GM18909 (cell line): ENCODE measurements at regions not wholly inside any gene's neighbourhood (a gene's known extent, or its start where the extent isn't known, plus 50 kb on each side); places are given as distances from the start of the nearest gene placed in this dataset.

Experiments used
- ATAC-seq: cut with Tn5 transposase; IDR thresholded peaks from one replicate; pipeline ENCODE4 v1.9.1; 2021; ENCODE audit warnings: mild to moderate bottlenecking; ENCODE audit not compliant: unreplicated experiment, poor library complexity

DNA sequence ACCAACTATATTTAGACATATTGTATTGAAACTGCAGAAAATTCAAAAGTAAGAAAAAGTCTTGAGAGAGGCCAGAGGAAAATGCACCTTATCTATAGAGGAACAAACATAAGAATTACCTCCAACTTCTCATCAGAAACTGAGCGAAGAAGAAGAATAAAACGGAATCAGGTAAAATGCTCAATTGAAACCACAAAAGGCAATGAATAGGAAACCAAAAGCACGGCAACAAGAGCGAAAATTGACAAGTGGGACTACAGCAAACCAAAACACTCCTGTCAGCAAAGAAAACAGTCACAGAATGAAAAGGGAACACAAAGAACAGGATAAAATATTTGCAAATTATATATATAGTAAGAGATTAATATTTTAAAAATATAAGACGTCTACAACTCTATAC is 61.9 kb upstream of the PARP11 start:
- ATAC-seq: no peak

DNA sequence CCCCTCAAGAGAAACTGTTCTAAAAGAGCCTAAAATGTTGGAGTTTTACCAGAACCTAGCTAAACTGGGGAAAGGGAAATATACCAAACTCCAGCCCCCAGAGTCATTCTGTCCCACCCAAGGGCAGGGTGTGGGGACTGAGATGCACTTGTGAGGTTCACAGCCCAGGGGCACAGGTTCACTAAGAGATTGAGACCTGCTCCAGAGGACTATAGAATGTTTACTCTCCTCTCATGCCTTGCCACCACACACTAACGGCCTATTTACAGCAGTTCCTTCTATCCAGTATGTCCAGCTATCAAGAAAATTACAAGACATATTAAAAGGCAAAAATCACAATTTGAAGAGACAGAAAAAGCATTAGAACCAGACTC is 60.6 kb upstream of the PARP11 start:
- ATAC-seq: no peak

DNA sequence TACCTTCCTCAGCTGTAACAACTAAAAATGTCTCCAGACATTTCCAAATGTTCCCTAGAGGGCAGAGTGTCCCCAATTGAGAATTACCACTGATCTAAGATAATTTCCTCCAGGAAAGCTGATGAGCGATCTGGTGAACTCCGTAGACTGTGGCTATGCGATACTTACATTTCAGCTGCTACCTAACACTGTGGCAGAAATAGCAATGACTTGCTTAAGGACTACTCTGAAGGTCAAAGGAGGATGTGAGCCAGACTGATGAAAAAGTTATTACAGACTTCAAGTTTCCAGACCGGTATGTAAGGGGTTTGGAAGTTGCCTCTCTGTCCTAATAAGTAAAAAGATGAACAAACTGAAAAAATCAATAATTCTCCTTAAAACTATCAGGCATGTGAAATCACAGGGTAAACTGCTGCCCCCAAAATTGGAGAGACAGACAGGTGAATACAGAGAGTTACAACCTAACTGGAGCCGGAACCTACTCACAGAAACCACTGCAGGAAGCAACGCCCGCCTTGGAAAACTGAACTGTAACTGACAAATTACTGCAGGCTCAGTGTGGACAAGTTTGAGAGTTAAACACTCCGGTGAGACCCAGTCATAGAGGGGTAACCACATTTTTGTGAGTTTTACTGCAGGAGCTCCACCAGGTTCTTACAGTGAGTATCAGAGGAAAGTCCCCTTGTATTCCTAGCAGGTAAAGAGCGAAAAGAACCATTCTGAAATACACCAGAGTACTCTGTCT is 60.0 kb upstream of the PARP11 start:
- ATAC-seq: no peak

DNA sequence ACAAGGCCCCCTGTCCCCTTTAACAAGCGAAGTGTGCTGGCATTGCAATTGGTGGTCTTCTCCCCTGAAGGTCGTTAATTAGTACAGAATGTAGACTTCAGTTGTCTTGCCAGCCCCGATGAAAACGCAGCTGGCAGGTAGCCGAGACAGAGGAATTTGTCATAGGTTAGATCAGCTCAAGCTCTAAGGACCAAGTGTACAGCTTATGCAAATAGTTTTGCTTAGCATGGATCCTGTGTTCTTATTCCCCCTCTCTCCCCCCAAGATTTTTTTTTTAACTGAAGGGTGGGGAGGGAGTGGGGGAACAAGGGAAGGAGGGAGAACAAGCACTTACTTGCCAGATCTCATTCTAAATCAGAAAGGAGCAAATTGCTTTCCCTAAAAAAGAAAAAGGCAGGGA is 58.6 kb upstream of the PARP11 start:
- no peak for ATAC-seq

DNA sequence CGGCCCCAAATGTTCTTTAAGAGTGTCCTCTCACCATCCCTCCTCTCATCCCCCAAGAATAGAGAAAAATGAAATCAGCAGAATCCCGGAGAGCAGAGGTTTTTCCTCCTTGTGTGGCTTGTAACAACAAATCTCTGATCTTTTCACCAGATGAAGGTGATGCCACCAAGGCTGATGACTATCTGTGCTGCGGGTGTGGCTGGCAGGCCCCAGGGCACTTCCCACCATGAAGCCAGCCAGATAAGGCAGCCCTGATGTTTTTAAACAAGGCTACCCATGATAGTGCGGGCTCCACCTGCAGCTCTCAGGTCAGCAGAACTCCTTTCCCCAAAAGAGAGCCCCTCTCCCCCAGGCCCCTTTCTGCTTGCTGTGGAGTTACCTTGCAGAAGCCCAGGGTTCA is 58.0 kb upstream of the PARP11 start:
- ATAC-seq: no peak

DNA sequence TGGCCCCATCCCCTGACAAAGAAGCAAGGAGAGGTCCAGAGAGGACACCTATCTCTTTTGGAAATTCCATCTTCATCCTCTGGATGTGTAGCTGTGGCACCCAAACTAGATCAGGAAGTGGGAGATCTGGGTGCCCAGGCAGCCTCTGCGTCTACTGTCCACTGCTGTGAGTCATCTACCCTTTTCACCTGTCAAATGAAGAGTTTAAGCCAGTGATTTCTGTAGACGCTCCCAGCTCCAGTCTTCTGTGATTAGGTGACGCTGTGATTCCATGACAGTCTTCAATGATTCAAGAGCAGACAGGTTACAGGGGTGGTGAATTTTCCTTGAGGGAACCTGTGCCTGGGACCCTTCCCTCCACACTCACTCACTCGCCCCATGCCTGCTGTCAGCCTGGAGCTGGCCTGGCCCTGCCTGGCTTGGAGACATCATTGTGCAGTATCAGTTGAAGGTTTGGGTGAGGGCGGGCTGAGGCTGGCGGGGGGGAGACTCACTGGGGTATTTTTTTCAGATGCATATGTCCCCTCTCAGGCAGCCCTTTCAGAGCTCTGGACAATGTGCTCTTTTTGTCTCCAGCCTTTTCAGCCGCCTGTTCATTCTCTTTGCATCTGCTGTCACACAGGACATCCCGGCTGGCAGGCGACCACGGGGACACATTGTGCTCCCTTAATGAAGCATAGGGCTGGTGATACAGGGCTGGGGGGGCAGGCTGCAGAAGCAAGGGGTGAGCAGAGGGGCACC is 56.8 kb upstream of the PARP11 start:
- no peak for ATAC-seq

DNA sequence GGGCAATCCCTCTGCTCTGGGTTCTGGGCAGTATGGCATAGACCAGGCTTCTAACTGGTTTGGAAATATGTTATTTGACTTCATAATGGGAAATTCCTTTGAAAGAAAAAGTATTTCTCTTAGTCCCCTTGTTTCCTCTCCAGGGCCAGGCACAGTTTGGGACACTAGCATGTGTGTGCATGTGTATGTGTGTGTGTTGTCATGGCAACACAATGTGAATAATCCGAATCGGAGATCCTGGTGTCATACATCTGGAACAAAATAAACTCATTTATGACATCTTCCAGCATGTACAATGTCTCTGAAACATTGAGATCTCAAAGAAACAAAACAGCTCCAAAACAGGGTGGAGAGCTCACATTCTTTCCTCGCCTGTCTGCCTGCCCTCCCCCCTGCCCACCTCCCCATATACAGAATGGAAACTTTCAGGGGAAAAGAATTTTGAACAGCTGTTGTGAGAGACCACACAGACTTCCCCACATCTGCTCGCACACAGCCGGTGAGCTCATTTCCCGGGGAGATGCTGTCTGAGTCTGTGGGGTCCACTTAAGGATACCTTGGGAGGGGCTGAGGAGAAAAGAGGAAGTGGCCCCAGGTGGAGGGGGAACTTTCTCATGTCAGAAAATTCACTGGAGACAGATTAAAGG is 55.5 kb upstream of the PARP11 start:
- ATAC-seq: no peak

DNA sequence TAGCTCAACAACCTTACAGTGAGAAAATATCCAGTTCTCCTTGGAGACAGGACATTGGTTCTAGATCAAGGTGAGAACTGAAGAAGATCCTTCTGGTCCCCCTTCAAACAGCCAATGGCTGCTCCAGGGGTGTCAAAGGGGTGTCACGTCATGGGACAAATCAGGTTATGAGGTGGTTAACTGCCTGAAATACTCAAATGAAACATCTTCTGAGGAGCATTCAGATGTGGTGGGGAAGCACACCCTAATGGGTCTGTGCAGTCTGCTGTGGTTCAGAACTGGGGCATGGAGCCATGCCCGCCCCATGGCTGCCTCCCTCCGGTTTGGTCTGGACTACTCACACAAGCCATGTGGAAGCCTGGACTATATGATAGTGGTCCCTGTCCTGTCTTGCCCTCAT is 52.4 kb upstream of the PARP11 start:
- ATAC-seq: no peak

DNA sequence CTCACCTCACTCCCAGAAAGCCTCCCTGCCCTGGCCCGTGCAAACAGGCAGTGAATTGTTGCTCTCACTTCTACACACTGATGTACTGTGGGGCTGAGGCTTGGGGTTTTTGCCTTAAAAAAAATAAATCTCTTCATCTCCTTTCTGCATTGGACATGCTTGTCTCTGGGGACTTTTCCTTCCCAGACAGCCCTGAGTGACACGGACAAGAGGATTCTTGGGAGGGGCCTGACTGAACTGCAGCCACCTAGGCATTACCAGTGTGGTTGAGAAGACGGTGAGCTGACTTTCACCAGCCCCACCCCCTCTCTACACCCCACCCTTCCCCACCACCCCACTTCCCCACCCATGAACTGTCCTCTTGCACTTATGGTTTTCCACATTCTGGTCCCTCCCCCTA is 51.6 kb upstream of the PARP11 start:
- no peak for ATAC-seq

DNA sequence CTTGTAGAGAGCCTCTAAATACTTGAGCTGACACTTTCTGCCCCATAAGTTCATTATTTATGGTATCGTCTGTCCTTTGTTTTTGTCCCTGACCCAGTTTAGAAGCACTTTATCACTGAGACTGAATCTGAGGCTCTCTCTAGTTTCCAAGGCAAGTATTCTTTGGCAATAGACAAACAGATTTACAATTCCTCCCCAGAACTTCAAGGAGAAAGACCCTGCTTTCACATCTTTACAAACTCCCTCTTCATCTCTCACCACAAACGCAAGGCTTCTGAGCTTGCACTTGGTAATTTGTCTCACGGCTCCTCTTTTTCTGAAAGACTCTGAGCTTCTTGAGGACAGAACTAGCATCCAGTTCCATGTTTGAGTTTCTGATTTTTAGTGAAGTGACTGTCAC is 49.8 kb upstream of the PARP11 start:
- no peak for ATAC-seq
